Globus pallidus (tissue), 1 donor: ENCODE measurements at regions not wholly inside any gene's neighbourhood (a gene's known extent, or its start where the extent isn't known, plus 50 kb on each side); places are given as distances from the start of the nearest gene placed in this dataset.
"Not testable (repeated sequence)": the region's sequence is repeated elsewhere in the genome, so short reads cannot be mapped to it uniquely, and the experiment has no call there.

ENCODE experiments used
- DNase-seq: peaks from one replicate; pipeline ENCODE4 v3.0.0-alpha.2; 2015; ENCODE audit warnings: low spot score

- DNase-seq, result no peak
These were observed 142.4 kb downstream of the FCRL5 start for GRCh38 chr1:157409927-157410326.

- DNase-seq, result no peak
These were observed 144.3 kb downstream of the FCRL5 start for GRCh38 chr1:157407917-157408525.

GRCh38 chr1:157407367-157407766 lies 144.9 kb downstream of the FCRL5 start:
- no peak for DNase-seq

GRCh38 chr1:157405662-157406061 lies 146.7 kb downstream of the FCRL5 start:
- DNase-seq, result no peak

GRCh38 chr1:157404614-157405013 lies 147.7 kb downstream of the FCRL5 start:
- no peak for DNase-seq

- DNase-seq, result no peak
These were observed 148.2 kb downstream of the FCRL5 start for GRCh38 chr1:157404063-157404501.

- no peak for DNase-seq
These were observed 148.7 kb downstream of the FCRL5 start for GRCh38 chr1:157403608-157404007.

GRCh38 chr1:157403203-157403602 lies 149.1 kb downstream of the FCRL5 start:
- no peak for DNase-seq

GRCh38 chr1:157400766-157401165 lies 151.5 kb downstream of the FCRL5 start:
- no peak for DNase-seq

- no peak for DNase-seq
These were observed 152.3 kb downstream of the FCRL5 start for GRCh38 chr1:157399984-157400382.

- DNase-seq, result no peak
These were observed 152.9 kb downstream of the FCRL5 start for GRCh38 chr1:157399343-157399983.

GRCh38 chr1:157390651-157391050 lies 161.7 kb downstream of the FCRL5 start:
- no peak for DNase-seq

GRCh38 chr1:157388057-157388456 lies 164.3 kb downstream of the FCRL5 start:
- no peak for DNase-seq

GRCh38 chr1:157384258-157384657 lies 168.1 kb downstream of the FCRL5 start:
- no peak for DNase-seq

- DNase-seq, result no peak
These were observed 170.0 kb downstream of the FCRL5 start for GRCh38 chr1:157382351-157382750.

- no peak for DNase-seq
These were observed 171.8 kb downstream of the FCRL5 start for GRCh38 chr1:157380523-157380922.

GRCh38 chr1:157377280-157377713 lies 175.0 kb downstream of the FCRL5 start:
- DNase-seq, result not testable (repeated sequence)

- DNase-seq, result no peak
These were observed 175.6 kb downstream of the FCRL5 start for GRCh38 chr1:157376681-157377080.

GRCh38 chr1:157372311-157372710 lies 180.0 kb downstream of the FCRL5 start:
- not testable (repeated sequence) for DNase-seq

GRCh38 chr1:157371826-157372225 lies 180.5 kb downstream of the FCRL5 start:
- DNase-seq, result no peak

GRCh38 chr1:157371221-157371620 lies 181.1 kb downstream of the FCRL5 start:
- no peak for DNase-seq

- DNase-seq, result no peak
These were observed 181.6 kb downstream of the FCRL5 start for GRCh38 chr1:157370698-157371097.

- DNase-seq, result peak; percentile 24
These were observed 182.3 kb downstream of the FCRL5 start for GRCh38 chr1:157369808-157370521.
